22Rv1 (cell line): ENCODE measurements at regions not wholly inside any gene's neighbourhood (a gene's known extent, or its start where the extent isn't known, plus 50 kb on each side); places are given as distances from the start of the nearest gene placed in this dataset.

Experiments used
- H3K27ac ChIP-seq: fragments of 450-650 bp; 2 replicates; pipeline ENCODE4 v1.5.1; 2017
- CTCF ChIP-seq: fragments of 450-650 bp; IDR thresholded peaks from 2 replicates; pipeline ENCODE4 v1.5.1; 2017; ENCODE audit warnings: mild to moderate bottlenecking
- ZFX ChIP-seq: fragments of 450-650 bp; IDR thresholded peaks from 2 replicates; pipeline ENCODE4 v1.6.1; 2017; ENCODE audit warnings: antibody characterized with exemption, borderline replicate concordance

- TF ChIP-seq CTCF, result no peak
- TF ChIP-seq ZFX, result no peak
- no peak overlapping the region for H3K27ac ChIP-seq
Measured at GRCh38 chr12:124652661-124653060, 85.2 kb upstream of the NCOR2 start.

GRCh38 chr12:124651516-124652273 lies 84.3 kb upstream of the NCOR2 start:
- TF ChIP-seq CTCF, result no peak
- TF ChIP-seq ZFX, result no peak
- H3K27ac ChIP-seq, result no peak overlapping the region

GRCh38 chr12:124650912-124651311 lies 83.5 kb upstream of the NCOR2 start:
- no peak overlapping the region for H3K27ac ChIP-seq
- TF ChIP-seq ZFX, result no peak
- no peak for TF ChIP-seq CTCF

- TF ChIP-seq CTCF (no peak), ZFX (no peak)
- H3K27ac ChIP-seq, result no peak overlapping the region
Measured at GRCh38 chr12:124648710-124649384, 81.4 kb upstream of the NCOR2 start.

- TF ChIP-seq CTCF (no peak), ZFX (no peak)
- no peak overlapping the region for H3K27ac ChIP-seq
Measured at GRCh38 chr12:124647316-124647715, 79.9 kb upstream of the NCOR2 start.

GRCh38 chr12:124646385-124647230 lies 79.2 kb upstream of the NCOR2 start:
- H3K27ac ChIP-seq, result no peak overlapping the region

More at GRCh38 chr12:124646385-124647230, 79.2 kb upstream of the NCOR2 start:
- TF ChIP-seq ZFX, result no peak
- TF ChIP-seq CTCF, result no peak
